ENCODE measurements at regions not wholly inside any gene's neighbourhood (a gene's known extent, or its start where the extent isn't known, plus 50 kb on each side); places are given as distances from the start of the nearest gene placed in this dataset.

DNA sequence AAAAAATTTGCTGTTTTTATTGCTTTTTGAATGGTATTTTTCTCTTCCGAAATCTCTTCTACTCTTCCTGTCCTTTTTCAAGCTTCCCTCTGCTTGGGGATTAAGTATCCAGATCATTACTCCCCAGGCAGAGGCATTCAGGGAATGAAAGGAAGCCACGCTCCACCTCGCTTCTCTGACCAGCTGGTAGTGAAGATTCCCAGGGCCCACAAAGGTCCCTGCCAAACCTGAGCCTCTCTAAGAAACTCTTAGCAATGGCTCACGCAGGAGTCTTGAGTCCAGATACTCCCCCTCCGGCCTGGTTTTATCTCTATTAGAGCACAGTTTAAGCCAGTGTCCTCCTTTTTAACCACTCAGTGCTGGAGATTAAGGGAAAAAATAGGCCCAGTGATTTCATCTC lies 51.4 kb upstream of the SOD3 start:
- Histone ChIP-seq H3K36me3 (ENCODE audit: insufficient read depth, low read length) (no peaks in the 10 kb centered on the region), H3K4me1 (ENCODE audit: insufficient read depth, low read length) (peaks cover 5% of the 10 kb centered on the region; the same call in 1 of the 2 replicates), H3K9me3 (ENCODE audit: control insufficient read depth, insufficient read depth, low read length) (peaks cover 3% of the 10 kb centered on the region; the same call in 1 of the 2 replicates)

DNA sequence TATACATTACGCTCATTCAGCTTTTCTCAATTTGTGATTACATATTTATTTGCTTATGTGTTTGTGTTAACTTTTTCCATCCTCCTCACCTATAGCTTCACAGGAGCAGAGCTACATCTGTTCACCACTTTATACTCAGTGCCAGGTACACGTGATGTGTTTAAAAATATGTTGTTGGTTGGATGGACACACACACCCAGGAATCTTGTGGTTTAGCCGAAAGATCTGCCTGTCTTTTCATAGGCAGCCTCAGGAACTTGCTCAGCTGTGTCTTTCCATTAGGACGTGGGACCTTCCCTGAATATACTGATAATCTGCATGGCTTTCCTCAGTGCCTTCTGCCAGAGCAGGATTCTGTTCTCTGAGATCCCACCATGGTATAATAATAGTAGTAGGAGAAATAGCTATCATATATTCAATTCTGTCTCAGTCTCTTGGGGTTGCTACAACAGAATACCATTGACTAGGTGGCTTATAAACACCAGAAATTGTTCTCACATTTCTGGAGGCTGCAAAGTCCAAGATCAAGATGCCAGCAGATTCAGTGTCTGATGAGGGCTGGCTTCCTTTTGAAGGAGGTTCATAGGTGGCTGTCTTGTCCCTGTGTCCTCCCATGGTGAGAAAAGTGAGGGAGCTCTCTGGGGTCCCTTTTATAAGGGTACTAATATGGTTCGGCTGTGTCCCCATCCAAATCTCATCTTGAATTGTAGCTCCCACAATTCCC lies 50.0 kb upstream of the SOD3 start:
- H3K36me3 ChIP-seq (ENCODE audit: insufficient read depth, low read length), result no peaks in the 10 kb centered on the region
- peaks cover 5% of the 10 kb centered on the region; the same call in 1 of the 2 replicates for H3K4me1 ChIP-seq (ENCODE audit: insufficient read depth, low read length)
- H3K9me3 ChIP-seq (ENCODE audit: control insufficient read depth, insufficient read depth, low read length), result peaks cover 3% of the 10 kb centered on the region; the same call in 1 of the 2 replicates
- no peak overlapping the region for H3K9ac ChIP-seq (ENCODE audit: low read depth, low read length)

More for the DNA sequence above, 51.4 kb upstream of the SOD3 start:
- H3K9ac ChIP-seq (ENCODE audit: low read depth, low read length), result no peak overlapping the region

Data from ES-I3 (cell line).